GM12878 (cell line): ENCODE measurements at regions not wholly inside any gene's neighbourhood (a gene's known extent, or its start where the extent isn't known, plus 50 kb on each side); places are given as distances from the start of the nearest gene placed in this dataset.

Source experiments
- ATAC-seq: fragments of 200-7000 bp; cut with Tn5 transposase; 3 replicates; pipeline ENCODE4 v1.9.1; 2020; ENCODE audit warnings: mild to moderate bottlenecking, moderate library complexity
- BruUV-seq: library from RNA; stranded (reverse); fragments of 400-500 nt; replicated peaks from 2 replicates; lab custom pipeline; 2021; lab: Mats Ljungman, UMichigan
- CTCF ChIA-PET: fragments of 300-600 bp; sonication (Branson Sonifier 250); formaldehyde crosslinking; extraction: SDS; loops from one replicate; lab custom pipeline; 2021; ENCODE audit warnings: inconsistent platforms; lab: Yijun Ruan, JAX
- POLR2A ChIA-PET: fragments of 350-600 bp; formaldehyde crosslinking; extraction: SDS; loops from one replicate; lab custom pipeline; 2021; ENCODE audit warnings: inconsistent platforms; lab: Charles Lee
- RAD21 ChIA-PET: fragments of 300-600 bp; sonication (Branson Sonifier 250); formaldehyde crosslinking; loops from one replicate; lab custom pipeline; 2023; ENCODE audit warnings: antibody characterized with exemption; ENCODE audit not compliant: unreplicated experiment; lab: Charles Lee
- SMC1A ChIA-PET: fragments of 300-600 bp; sonication (Branson Sonifier 250); formaldehyde crosslinking; loops from one replicate; lab custom pipeline; 2023; ENCODE audit not compliant: unreplicated experiment, uncharacterized antibody; lab: Charles Lee
- DNase-seq: peaks from one replicate; pipeline ENCODE4 v3.0.0-alpha.2; 2011; ENCODE audit warnings: low read depth, low spot score
- FAIRE-seq: peaks from 3 replicates; lab custom pipeline; 2011; peaks lifted over from hg19 to GRCh38; lab: Jason Lieb, UNC
- H2AFZ ChIP-seq: 2 replicates; pipeline ENCODE4 v1.6.0; 2011; ENCODE audit warnings: low read depth, low read length, control low read depth; ENCODE audit not compliant: control insufficient read depth
- H3K27ac ChIP-seq: 2 replicates; pipeline ENCODE4 v1.5.1; 2011; ENCODE audit warnings: control low read depth; ENCODE audit not compliant: control insufficient read depth, insufficient read depth
- H3K27me3 ChIP-seq, 2 experiments: replicated peaks in 1 of 2; 2 replicates each; pipeline versions ENCODE4 v1.6.0 to v1.6.1; 2011; ENCODE audit warnings: low read length in 1 of 2; ENCODE audit not compliant: control insufficient read depth in 2 of 2, insufficient read depth in 2 of 2
- H3K36me3 ChIP-seq, 2 experiments: 2 replicates each; pipeline ENCODE4 v1.5.1; 2011; ENCODE audit warnings: low read length in 1 of 2; ENCODE audit not compliant: control insufficient read depth in 2 of 2, insufficient read depth in 2 of 2
- H3K4me1 ChIP-seq: 2 replicates; pipeline ENCODE4 v1.6.1; 2011; ENCODE audit warnings: mild to moderate bottlenecking, low read length, moderate library complexity, mixed read lengths; ENCODE audit not compliant: control insufficient read depth, insufficient read depth
- H3K4me2 ChIP-seq: 2 replicates; pipeline ENCODE4 v1.6.0; 2011; ENCODE audit warnings: control low read depth; ENCODE audit not compliant: control insufficient read depth, insufficient read depth
- H3K4me3 ChIP-seq: fragments of 200-600 bp; sonication (generic); 2 replicates; pipeline ENCODE4 v1.5.1; 2016
- H3K79me2 ChIP-seq: 2 replicates; pipeline ENCODE4 v1.6.0; 2011; ENCODE audit warnings: low read length; ENCODE audit not compliant: control insufficient read depth, insufficient read depth
- H3K9ac ChIP-seq: 2 replicates; pipeline ENCODE4 v1.8.0; 2011; ENCODE audit warnings: low read length, control low read depth, mixed read lengths; ENCODE audit not compliant: control insufficient read depth, insufficient read depth
- H3K9me3 ChIP-seq: replicated peaks from 3 replicates; pipeline ENCODE4 v1.5.1; 2011; ENCODE audit warnings: mild to moderate bottlenecking, low read length; ENCODE audit not compliant: control insufficient read depth, insufficient read depth
- H4K20me1 ChIP-seq: 2 replicates; pipeline ENCODE4 v1.6.0; 2011; ENCODE audit not compliant: control insufficient read depth, insufficient read depth
- E2F4 ChIP-seq: IDR thresholded peaks from 2 replicates; pipeline ENCODE4 v1.6.1; 2012; ENCODE audit warnings: low read depth, low read length, improper control_type of control experiment
- EGR1 ChIP-seq, 2 experiments: IDR thresholded peaks; 1 replicate in 1 of 2; 2 replicates in 1 of 2; pipeline ENCODE4 v1.6.1; 2011 to 2012; ENCODE audit warnings: low read depth in 2 of 2, low read length in 2 of 2, borderline replicate concordance in 1 of 2, mild to moderate bottlenecking in 1 of 2, moderate library complexity in 1 of 2
- FOS ChIP-seq: IDR thresholded peaks from 3 replicates; pipeline ENCODE4 v1.6.1; 2011; ENCODE audit warnings: borderline replicate concordance; ENCODE audit not compliant: insufficient read length; ENCODE audit errors: extremely low read depth
- KLF5 ChIP-seq: fragments of 450-650 bp; IDR thresholded peaks from 2 replicates; pipeline ENCODE4 v1.6.1; 2014; ENCODE audit warnings: mild to moderate bottlenecking; ENCODE audit not compliant: partially characterized antibody
- NBN ChIP-seq: fragments of 450-650 bp; IDR thresholded peaks from 2 replicates; pipeline ENCODE4 v1.6.1; 2016
- NR2F1 ChIP-seq: fragments of 450-650 bp; conservative IDR thresholded peaks from 2 replicates; pipeline ENCODE4 v1.6.1; 2017; ENCODE audit warnings: mild to moderate bottlenecking
- POLR2AphosphoS2 ChIP-seq: IDR thresholded peaks from 2 replicates; pipeline ENCODE4 v1.6.1; 2011; ENCODE audit warnings: low read depth, mild to moderate bottlenecking, low read length, improper control_type of control experiment, moderate library complexity
- USF2 ChIP-seq: IDR thresholded peaks from 2 replicates; pipeline ENCODE4 v1.6.1; 2011; ENCODE audit warnings: low read depth, low read length, improper control_type of control experiment, borderline replicate concordance
- ZBTB33 ChIP-seq: fragments of 450-650 bp; IDR thresholded peaks from 2 replicates; pipeline ENCODE4 v1.6.1; 2017; ENCODE audit warnings: mild to moderate bottlenecking
- ZNF592 ChIP-seq: fragments of 450-650 bp; IDR thresholded peaks from 2 replicates; pipeline ENCODE4 v1.6.1; 2017; ENCODE audit warnings: mild to moderate bottlenecking, moderate library complexity
- WGBS: methylation state at CpG from one replicate; pipeline ENCODE4 v1.1.6; 2016; ENCODE audit warnings: low lambda C conversion rate; ENCODE audit not compliant: insufficient replicate concordance, insufficient coverage; ENCODE audit errors: missing lambda C conversion rate; 5-methylcytosine and 5-hydroxymethylcytosine counted together
- in situ Hi-C: fragments of 300-500 bp; cut with MboI; formaldehyde crosslinking; loops from 9 replicates; pipeline ENCODE4 v1.14.3; 2018; ENCODE audit warnings: mixed read lengths
- intact Hi-C: fragments of 100-400 bp; cut with micrococcal nuclease; formaldehyde crosslinking; loops from one replicate; pipeline ENCODE4 v1.14.2; 2022; ENCODE audit not compliant: unreplicated experiment

- Histone ChIP-seq H3K4me1 (no peaks in the 10 kb centered on the region), H3K9me3 (no peaks in the 10 kb centered on the region), H3K4me2 (no peak overlapping the region), H3K27me3 (no peaks in the 10 kb centered on the region), H3K27ac (no peak overlapping the region), H3K79me2 (no peaks in the 10 kb centered on the region), H3K4me3 (no peak overlapping the region), H3K9ac (no peak overlapping the region), H4K20me1 (no peaks in the 10 kb centered on the region), H3K36me3 (no peaks in the 10 kb centered on the region), H2AFZ (no peak overlapping the region)
- no TSS peak for BruUV-seq
- intact Hi-C loops (no loop called here), in situ Hi-C loops (no loop called here)
- ATAC-seq (no peak), DNase-seq (no peak), FAIRE-seq (no peak)
- ChIA-PET RAD21 (no interaction called here), POLR2A (no interaction called here), SMC1A (interaction anchor here (0.5 to 0.7 kb wide), 2 partner anchors 18 to 500 kb away, joined by 3 read pairs; no protein-coding TSS in a partner anchor), CTCF (no interaction called here)
- no peak for TF ChIP-seq ZBTB33
- no peak for TF ChIP-seq E2F4
- TF ChIP-seq FOS = no peak
- TF ChIP-seq NBN = no peak
- no peak for TF ChIP-seq NR2F1
- no peak for TF ChIP-seq POLR2AphosphoS2
- TF ChIP-seq USF2 = no peak
- no peak for TF ChIP-seq ZNF592
- no peak for TF ChIP-seq EGR1 (IDR thresholded peaks at IDR 0.05; ENCODE audit: borderline replicate concordance in 1 of 2, low read depth in 2 of 2, low read length in 2 of 2)
- TF ChIP-seq KLF5 = no peak
- WGBS = 50% methylated on average over 3 of the region's 3 CpGs
Measured at GRCh38 chr14:42459171-42459685, 852.6 kb downstream of the LRFN5 start.
